H9 (cell line): ENCODE measurements at regions not wholly inside any gene's neighbourhood (a gene's known extent, or its start where the extent isn't known, plus 50 kb on each side); places are given as distances from the start of the nearest gene placed in this dataset.
A peak's percentile ranks its signal among the peaks of the same experiment; 100 is the strongest.

ENCODE experiments used
- DNase-seq: peaks from one replicate; pipeline ENCODE4 v3.0.0-alpha.2; 2017
- H2AFZ ChIP-seq: one replicate; pipeline ENCODE4 v1.6.1; 2013; ENCODE audit warnings: mild to moderate bottlenecking, low read length, control low read depth, moderate library complexity
- H2AK5ac ChIP-seq: 2 replicates; pipeline ENCODE4 v1.6.1; 2013; ENCODE audit warnings: low read length, control low read depth, mixed read lengths; ENCODE audit not compliant: insufficient read length
- H2BK120ac ChIP-seq: one replicate; pipeline ENCODE4 v1.6.1; 2013; ENCODE audit warnings: low read depth, mild to moderate bottlenecking, low read length, control low read depth, inconsistent platforms; ENCODE audit not compliant: poor library complexity, severe bottlenecking
- H2BK12ac ChIP-seq: 2 replicates; pipeline ENCODE4 v1.6.1; 2013; ENCODE audit warnings: low read length, control low read depth, mixed read lengths, low read depth; ENCODE audit not compliant: insufficient read length
- H2BK15ac ChIP-seq: 2 replicates; pipeline ENCODE4 v1.6.1; 2013; ENCODE audit warnings: low read depth, low read length, control low read depth
- H2BK20ac ChIP-seq: one replicate; pipeline ENCODE4 v1.6.1; 2013; ENCODE audit warnings: low read depth, mild to moderate bottlenecking, low read length, control low read depth, inconsistent platforms; ENCODE audit not compliant: poor library complexity, severe bottlenecking
- H2BK5ac ChIP-seq: 2 replicates; pipeline ENCODE4 v1.6.1; 2013; ENCODE audit warnings: low read length, control low read depth, mixed read lengths; ENCODE audit not compliant: insufficient read length
- H3K14ac ChIP-seq: 2 replicates; pipeline ENCODE4 v1.6.1; 2013; ENCODE audit warnings: low read length, control low read depth; ENCODE audit not compliant: insufficient read depth
- H3K18ac ChIP-seq: 2 replicates; pipeline ENCODE4 v1.6.1; 2013; ENCODE audit warnings: low read depth, mild to moderate bottlenecking, mixed read lengths, low read length, control low read depth; ENCODE audit not compliant: insufficient read length
- H3K23ac ChIP-seq: 2 replicates; pipeline ENCODE4 v1.6.1; 2013; ENCODE audit warnings: low read length, control low read depth, mixed read lengths, low read depth; ENCODE audit not compliant: insufficient read length
- H3K23me2 ChIP-seq: 2 replicates; pipeline ENCODE4 v1.6.1; 2013; ENCODE audit warnings: low read depth, mild to moderate bottlenecking, mixed read lengths, low read length, control low read depth; ENCODE audit not compliant: insufficient read length, poor library complexity, severe bottlenecking
- H3K27ac ChIP-seq: 2 replicates; pipeline ENCODE4 v1.5.1; 2013; ENCODE audit warnings: low read length, control low read depth, mixed read lengths, low read depth; ENCODE audit not compliant: insufficient read length
- H3K27me3 ChIP-seq: 2 replicates; pipeline ENCODE4 v1.6.1; 2013; ENCODE audit warnings: low read length, control low read depth, inconsistent platforms; ENCODE audit not compliant: insufficient read depth
- H3K4ac ChIP-seq: 2 replicates; pipeline ENCODE4 v1.6.1; 2013; ENCODE audit warnings: low read depth, mild to moderate bottlenecking, control low read depth, inconsistent platforms, low read length, moderate library complexity
- H3K4me1 ChIP-seq: 2 replicates; pipeline ENCODE4 v1.6.1; 2013; ENCODE audit warnings: low read length, control low read depth, inconsistent platforms; ENCODE audit not compliant: insufficient read depth
- H3K4me2 ChIP-seq: 2 replicates; pipeline ENCODE4 v1.6.1; 2013; ENCODE audit warnings: low read length, control low read depth, mixed read lengths; ENCODE audit not compliant: insufficient read length, insufficient read depth
- H3K56ac ChIP-seq: 2 replicates; pipeline ENCODE4 v1.6.1; 2013; ENCODE audit warnings: low read depth, mild to moderate bottlenecking, mixed read lengths, low read length, control low read depth; ENCODE audit not compliant: insufficient read length
- H3K79me1 ChIP-seq: 2 replicates; pipeline ENCODE4 v1.6.1; 2013; ENCODE audit warnings: low read depth, mild to moderate bottlenecking, moderate library complexity, low read length, control low read depth, inconsistent platforms; ENCODE audit not compliant: insufficient read depth, poor library complexity, severe bottlenecking
- H3K79me2 ChIP-seq: 2 replicates; pipeline ENCODE4 v1.6.1; 2013; ENCODE audit warnings: low read length, control low read depth, inconsistent platforms; ENCODE audit not compliant: insufficient read depth
- H3K9ac ChIP-seq: 2 replicates; pipeline ENCODE4 v1.6.1; 2013; ENCODE audit warnings: low read length, control low read depth, mixed read lengths; ENCODE audit not compliant: insufficient read length; ENCODE audit errors: extremely low read depth
- H3K9me3 ChIP-seq: one replicate; pipeline ENCODE4 v1.6.1; 2013; ENCODE audit warnings: low read depth, low read length, inconsistent platforms; ENCODE audit not compliant: control insufficient read depth
- H3T11ph ChIP-seq: one replicate; pipeline ENCODE4 v1.6.1; 2013; ENCODE audit warnings: mild to moderate bottlenecking, low read length, control low read depth, inconsistent platforms
- H4K20me1 ChIP-seq: one replicate; pipeline ENCODE4 v1.6.1; 2013; ENCODE audit not compliant: control insufficient read depth, insufficient read length, insufficient read depth
- H4K5ac ChIP-seq: 2 replicates; pipeline ENCODE4 v1.6.1; 2013; ENCODE audit warnings: low read depth, mild to moderate bottlenecking, mixed read lengths, low read length, control low read depth; ENCODE audit not compliant: insufficient read length
- H4K8ac ChIP-seq: replicated peaks from 2 replicates; pipeline ENCODE4 v1.6.1; 2013; ENCODE audit warnings: low read length, control low read depth, mixed read lengths, low read depth; ENCODE audit not compliant: insufficient read length
- H4K91ac ChIP-seq: 2 replicates; pipeline ENCODE4 v1.6.1; 2013; ENCODE audit warnings: low read depth, mild to moderate bottlenecking, moderate library complexity, mixed read lengths, low read length, control low read depth; ENCODE audit not compliant: insufficient read length
- H3K27ac Mint-ChIP-seq, 3 experiments: 2 replicates in 2 of 3; 3 replicates in 1 of 3; pipeline ENCODE4 v1.8.0; 2020 to 2021; ENCODE audit warnings: mixed read lengths in 3 of 3, mild to moderate bottlenecking in 1 of 3, moderate library complexity in 1 of 3
- H3K27me3 Mint-ChIP-seq: 2 replicates; pipeline ENCODE4 v1.8.0; 2021; ENCODE audit warnings: low read depth, mild to moderate bottlenecking, moderate library complexity, mixed read lengths
- H3K36me3 Mint-ChIP-seq, 3 experiments: 2 replicates in 2 of 3; 3 replicates in 1 of 3; pipeline ENCODE4 v1.8.0; 2020 to 2021; ENCODE audit warnings: low read depth in 3 of 3, mixed read lengths in 3 of 3; ENCODE audit not compliant: insufficient read depth in 1 of 3
- H3K4me1 Mint-ChIP-seq, 2 experiments: 2 replicates each; pipeline ENCODE4 v1.8.0; 2020; ENCODE audit warnings: mixed read lengths in 2 of 2
- H3K4me3 Mint-ChIP-seq, 2 experiments: 2 replicates in 1 of 2; 3 replicates in 1 of 2; pipeline ENCODE4 v1.8.0; 2020 to 2021; ENCODE audit warnings: mild to moderate bottlenecking in 2 of 2, mixed read lengths in 2 of 2, moderate library complexity in 1 of 2
- H3K9me3 Mint-ChIP-seq, 2 experiments: 2 replicates in 1 of 2; 3 replicates in 1 of 2; pipeline ENCODE4 v1.8.0; 2020; ENCODE audit warnings: mild to moderate bottlenecking in 2 of 2, mixed read lengths in 2 of 2, moderate library complexity in 1 of 2
- CTCF ChIP-seq: fragments of 200-600 bp; sonication (generic); conservative IDR thresholded peaks from 3 replicates; pipeline ENCODE4 v1.8.0; 2021; ENCODE audit warnings: antibody characterized with exemption, mild to moderate bottlenecking
- WGBS: extraction: QIAGEN DNeasy Blood & Tissue Kit; methylation state at CpG from one replicate; pipeline ENCODE4 v1.1.7; 2013; ENCODE audit warnings: missing lambda C conversion rate, low lambda C conversion rate, mixed read lengths; ENCODE audit not compliant: insufficient read length; ENCODE audit errors: extremely low coverage; 5-methylcytosine and 5-hydroxymethylcytosine counted together

DNA sequence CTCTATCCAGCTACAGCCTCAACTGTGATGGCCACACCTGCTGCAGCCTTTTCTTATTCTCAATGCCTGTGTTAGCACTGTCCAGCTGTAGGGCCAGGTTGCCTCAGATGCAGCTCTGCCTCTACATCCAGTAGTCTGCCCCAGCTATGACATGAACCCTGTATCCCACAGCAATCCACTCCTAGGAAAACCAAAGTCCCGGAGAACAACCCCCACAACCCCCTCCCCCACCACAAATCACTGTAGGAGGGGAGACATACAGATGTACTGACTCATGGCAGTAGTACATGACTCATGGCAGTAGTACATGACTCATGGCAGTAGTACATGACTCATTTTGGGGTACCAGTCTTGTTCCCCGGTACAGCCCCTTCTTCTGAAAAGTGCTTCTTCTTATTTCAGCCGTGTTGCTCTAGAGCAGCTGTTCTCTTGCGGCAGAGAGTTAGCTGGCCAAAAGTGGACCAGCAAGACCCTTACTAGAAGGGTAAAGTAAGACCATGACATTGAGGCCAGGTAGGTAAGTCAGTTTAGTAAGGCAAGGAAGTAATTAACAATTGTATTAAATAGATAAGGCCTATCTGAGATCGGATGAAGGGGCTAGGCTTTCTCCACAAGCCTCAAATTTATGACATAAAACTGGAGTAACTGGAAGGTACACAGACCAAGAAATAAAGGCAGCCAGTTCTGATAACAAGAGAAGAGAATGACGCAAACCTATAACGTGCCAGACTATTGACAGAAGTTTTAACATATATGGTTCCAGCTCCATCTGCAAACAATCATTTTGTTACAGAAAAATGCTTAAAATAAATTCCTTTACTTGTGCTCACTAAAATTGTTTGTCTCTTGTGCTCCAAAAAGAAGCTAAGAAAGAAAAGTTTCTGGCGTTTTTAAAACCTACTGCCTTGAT is 221.4 kb downstream of the TACR3 start:
- Histone ChIP-seq H3K18ac (no peak overlapping the region), H2AFZ (no peak overlapping the region), H3K9ac (no peak overlapping the region), H3K27me3 (no peaks in the 10 kb centered on the region), H3K4me2 (no peak overlapping the region), H4K5ac (no peak overlapping the region), H2AK5ac (no peak overlapping the region), H3K4ac (no peak overlapping the region), H3K56ac (no peak overlapping the region), H3K79me2 (no peaks in the 10 kb centered on the region), H2BK120ac (no peak overlapping the region), H2BK20ac (no peak overlapping the region), H2BK12ac (no peak overlapping the region), H3K23me2 (no peaks in the 10 kb centered on the region), H3K23ac (no peak overlapping the region), H3K27ac (no peak overlapping the region), H3K14ac (no peak overlapping the region), H3K4me1 (no peaks in the 10 kb centered on the region), H2BK15ac (no peak overlapping the region), H4K91ac (no peak overlapping the region), H4K8ac (no peak overlapping the region), H2BK5ac (no peak overlapping the region), H3K79me1 (no peaks in the 10 kb centered on the region), H4K20me1 (no peaks in the 10 kb centered on the region), H3K9me3 (no peaks in the 10 kb centered on the region), H3T11ph (no peak overlapping the region)
- WGBS = no CpG with 5 or more reads among the region's 8 CpGs
- peaks cover 0 to 5% (median 2%) of the 10 kb centered on the region in 3 experiments; a peak in 3 of 7 replicates for H3K36me3 Mint-ChIP-seq
- no peaks in the 10 kb centered on the region for H3K27me3 Mint-ChIP-seq
- peaks cover 0 to 4% of the 10 kb centered on the region in 2 experiments; a peak in 3 of 5 replicates for H3K9me3 Mint-ChIP-seq
- H3K4me3 Mint-ChIP-seq = no peak overlapping the region
- no peak for TF ChIP-seq CTCF
- peak overlapping the region in 1 of 3 experiments; percentile 63; a peak in 1 of 7 replicates for H3K27ac Mint-ChIP-seq
- no peak for DNase-seq
- peaks cover 0 to 3% of the 10 kb centered on the region in 2 experiments; a peak in 1 of 4 replicates for H3K4me1 Mint-ChIP-seq
